ENCODE measurements at regions not wholly inside any gene's neighbourhood (a gene's known extent, or its start where the extent isn't known, plus 50 kb on each side); places are given as distances from the start of the nearest gene placed in this dataset.
A peak's percentile ranks its signal among the peaks of the same experiment; 100 is the strongest.

- POLR2A ChIA-PET (ENCODE audit: unreplicated experiment), result no interaction called here
- Histone ChIP-seq H4K91ac (ENCODE audit: insufficient read depth, low read depth, low read length) (peak overlapping the region; percentile 68; the same call in 1 of the 2 replicates), H3K79me1 (ENCODE audit: low read depth in 1 of 2, low read length in 2 of 2) (no peaks in the 10 kb centered on the region), H3K4me3 (ENCODE audit: insufficient read depth, low read depth, low read length) (no peak overlapping the region), H2AFZ (replicated peaks; ENCODE audit: low read length, poor library complexity) (peak overlapping the region; percentile 40), H3K14ac (replicated peaks; ENCODE audit: low read depth, low read length) (no peak overlapping the region), H2AK9ac (replicated peaks; ENCODE audit: low read depth, low read length, poor library complexity) (no peak overlapping the region), H2BK120ac (ENCODE audit: low read depth, low read length) (peak overlapping the region; percentile 34; the same call in 1 of the 2 replicates), H2BK5ac (ENCODE audit: low read depth, low read length, poor library complexity, severe bottlenecking) (no peak overlapping the region), H3K4me1 (ENCODE audit: control insufficient read depth, insufficient read depth, low read length) (peaks cover 6% of the 10 kb centered on the region), H3K9me1 (ENCODE audit: insufficient read depth, low read length) (peaks cover 12% of the 10 kb centered on the region), H3K9me3 (ENCODE audit: control insufficient read depth, insufficient read depth, low read length) (peaks cover 4% of the 10 kb centered on the region; the same call in 1 of the 2 replicates), H2BK15ac (ENCODE audit: low read depth, low read length) (peak overlapping the region; percentile 85; the same call in 1 of the 3 replicates), H2AK5ac (ENCODE audit: low read depth, low read length) (peak overlapping the region; percentile 50; the same call in 1 of the 2 replicates), H3K18ac (ENCODE audit: low read depth, low read length) (0 out of 2 replicates have a peak overlapping the region, but pooled peaks have one; percentile 5), H3K56ac (ENCODE audit: extremely low read depth, insufficient read depth, low read length) (no peak overlapping the region), H3K4ac (ENCODE audit: low read depth, low read length) (peak overlapping the region; percentile 13), H3K23ac (ENCODE audit: low read depth, low read length) (no peak overlapping the region), H3K9ac (ENCODE audit: low read depth, low read length) (no peak overlapping the region), H3K36me3 (ENCODE audit: control insufficient read depth, insufficient read depth, low read length) (no peaks in the 10 kb centered on the region), H3K4me2 (ENCODE audit: low read depth, low read length) (no peak overlapping the region), H3K27ac (ENCODE audit: insufficient read depth, low read length) (no peak overlapping the region), H4K5ac (ENCODE audit: low read depth, low read length) (no peak overlapping the region), H4K20me1 (ENCODE audit: insufficient read depth, low read length) (no peaks in the 10 kb centered on the region), H2BK20ac (ENCODE audit: low read depth, low read length) (peak overlapping the region; percentile 34), H4K8ac (ENCODE audit: low read depth in 2 of 2, low read length in 2 of 2) (no peak overlapping the region), H3K27me3 (ENCODE audit: control insufficient read depth, insufficient read depth, low read length) (no peaks in the 10 kb centered on the region)
- in situ Hi-C loops (cut with MboI; ENCODE audit: low sequenced_read_pairs) (no loop called here), intact Hi-C loops (cut with micrococcal nuclease) (no loop called here), dilution Hi-C loops (cut with HindIII; ENCODE audit: low sequenced_read_pairs, unreplicated experiment) (no loop called here)
- ATAC-seq (ENCODE audit: low read depth) (no peak), DNase-seq (no peak)
- WGBS, 2 experiments (ENCODE audit: extremely low coverage in 2 of 2, insufficient read length in 1 of 2), result no CpG with 5 or more reads among the region's 5 CpGs
- TF ChIP-seq ELK1 (IDR thresholded peaks at IDR 0.05; ENCODE audit: borderline replicate concordance, low read depth, low read length) (no peak), MAFK (IDR thresholded peaks at IDR 0.05; ENCODE audit: low read depth, low read length) (peak; percentile 30; the same call in 1 of the 2 replicates)
- BruUV-seq (replicated peaks), result no TSS peak
- CTCF ChIA-PET, result interaction anchor here (0.9 kb wide), 1 partner anchor 15 kb away, joined by 3 read pairs; no protein-coding TSS in a partner anchor
Measured at GRCh38 chr7:45971171-45971570, 50.1 kb upstream of the IGFBP3 start.

Data from IMR-90 (cell line).